HG03432 (cell line): ENCODE measurements at regions not wholly inside any gene's neighbourhood (a gene's known extent, or its start where the extent isn't known, plus 50 kb on each side); places are given as distances from the start of the nearest gene placed in this dataset.
A peak's percentile ranks its signal among the peaks of the same experiment; 100 is the strongest.
"Not testable (repeated sequence)": the region's sequence is repeated elsewhere in the genome, so short reads cannot be mapped to it uniquely, and the experiment has no call there.

ENCODE experiments used
- ATAC-seq: cut with Tn5 transposase; IDR thresholded peaks from one replicate; pipeline ENCODE4 v1.9.1; 2021; ENCODE audit warnings: mild to moderate bottlenecking, moderate library complexity; ENCODE audit not compliant: unreplicated experiment

GRCh38 chr1:229856009-229856650, 210.9 kb upstream of the GALNT2 start:
- peak; percentile 97 for ATAC-seq

GRCh38 chr1:229857585-229857984, 209.5 kb upstream of the GALNT2 start:
- no peak for ATAC-seq

GRCh38 chr1:229859026-229859425, 208.0 kb upstream of the GALNT2 start:
- ATAC-seq = no peak

GRCh38 chr1:229860926-229861325, 206.1 kb upstream of the GALNT2 start:
- ATAC-seq = no peak

GRCh38 chr1:229862017-229862774, 204.8 kb upstream of the GALNT2 start:
- no peak for ATAC-seq

GRCh38 chr1:229863651-229864545, 203.1 kb upstream of the GALNT2 start:
- ATAC-seq = no peak

GRCh38 chr1:229864686-229865230, 202.3 kb upstream of the GALNT2 start:
- ATAC-seq = no peak

GRCh38 chr1:229865321-229865720, 201.7 kb upstream of the GALNT2 start:
- not testable (repeated sequence) for ATAC-seq

- ATAC-seq = no peak
Observed at GRCh38 chr1:229867726-229868125, 199.3 kb upstream of the GALNT2 start.

GRCh38 chr1:229869240-229869639, 197.8 kb upstream of the GALNT2 start:
- ATAC-seq = no peak

- no peak for ATAC-seq
Observed at GRCh38 chr1:229869687-229870086, 197.4 kb upstream of the GALNT2 start.

- no peak for ATAC-seq
Observed at GRCh38 chr1:229870381-229870780, 196.7 kb upstream of the GALNT2 start.

GRCh38 chr1:229871078-229871676, 195.9 kb upstream of the GALNT2 start:
- ATAC-seq = no peak

- no peak for ATAC-seq
Observed at GRCh38 chr1:229874136-229874535, 192.9 kb upstream of the GALNT2 start.

GRCh38 chr1:229874609-229875008, 192.4 kb upstream of the GALNT2 start:
- ATAC-seq = no peak

GRCh38 chr1:229875086-229875485, 192.0 kb upstream of the GALNT2 start:
- no peak for ATAC-seq

- ATAC-seq = no peak
Observed at GRCh38 chr1:229879746-229880145, 187.3 kb upstream of the GALNT2 start.

GRCh38 chr1:229880271-229881170, 186.5 kb upstream of the GALNT2 start:
- no peak for ATAC-seq

GRCh38 chr1:229882621-229883020, 184.4 kb upstream of the GALNT2 start:
- no peak for ATAC-seq
